ENCODE measurements at regions not wholly inside any gene's neighbourhood (a gene's known extent, or its start where the extent isn't known, plus 50 kb on each side); places are given as distances from the start of the nearest gene placed in this dataset.

- peak in 1 of 3 experiments; percentile 8; a peak in 1 of 6 replicates for TF ChIP-seq CTCF (IDR thresholded peaks at IDR 0.05 in 2 of 3, conservative IDR thresholded peaks at IDR 0.05 in 1 of 3; ENCODE audit: borderline replicate concordance in 1 of 3, insufficient read depth in 1 of 3, low read depth in 2 of 3, low read length in 2 of 3)
- TF ChIP-seq EZH2phosphoT487 (IDR thresholded peaks at IDR 0.05; ENCODE audit: borderline replicate concordance) = no peak
- no peak for TF ChIP-seq MAX (IDR thresholded peaks at IDR 0.05)
- TF ChIP-seq POLR2A (IDR thresholded peaks at IDR 0.05; ENCODE audit: borderline replicate concordance, extremely low read depth, insufficient read depth, insufficient read length) = no peak
- no peak for TF ChIP-seq EZH2 (IDR thresholded peaks at IDR 0.05)
- TF ChIP-seq YY1 (IDR thresholded peaks at IDR 0.05; ENCODE audit: extremely low read depth, insufficient replicate concordance, low read depth, low read length) = no peak
Measured at GRCh38 chr5:114097570-114097969, 264.3 kb upstream of the KCNN2 start.
